Upper lobe of left lung (tissue), 6 donors: ENCODE measurements at regions not wholly inside any gene's neighbourhood (a gene's known extent, or its start where the extent isn't known, plus 50 kb on each side); places are given as distances from the start of the nearest gene placed in this dataset.
A peak's percentile ranks its signal among the peaks of the same experiment; 100 is the strongest.

ENCODE experiments used
- ATAC-seq, 2 donors: fragments of 200-7000 bp; cut with Tn5 transposase; one replicate each; pipeline ENCODE4 v1.9.1; 2022; ENCODE audit warnings: mild to moderate bottlenecking in 2 of 2, moderate library complexity in 2 of 2; ENCODE audit not compliant: low FRiP score in 2 of 2
- DNase-seq, 2 donors: peaks; one replicate each; pipeline ENCODE4 v3.0.0-alpha.2; 2019 to 2020
- H3K27ac ChIP-seq, 4 donors: fragments of 200-600 bp; sonication (generic); one replicate each; pipeline ENCODE4 v1.5.1; 2016 to 2019
- H3K27me3 ChIP-seq, 4 donors: fragments of 200-600 bp; sonication (generic); one replicate each; pipeline ENCODE4 v1.5.1; 2017 to 2019
- H3K36me3 ChIP-seq, 4 donors: fragments of 200-600 bp; sonication (generic); one replicate each; pipeline ENCODE4 v1.5.1; 2016 to 2019
- H3K4me1 ChIP-seq, 4 donors: fragments of 200-600 bp; sonication (generic); one replicate each; pipeline ENCODE4 v1.5.1; 2018 to 2019
- H3K4me3 ChIP-seq, 4 donors: fragments of 200-600 bp; sonication (generic); one replicate each; pipeline ENCODE4 v1.5.1; 2017 to 2019; ENCODE audit warnings: mild to moderate bottlenecking in 2 of 4, moderate library complexity in 1 of 4
- H3K9me3 ChIP-seq, 4 donors: fragments of 200-600 bp; sonication (generic); one replicate each; pipeline ENCODE4 v1.5.1; 2018 to 2019
- CTCF ChIP-seq, 6 experiments: fragments of 450-650 bp in 4 of 6; fragments of 200-600 bp in 2 of 6; sonication (generic) in 2 of 6; IDR thresholded peaks; one replicate each; pipeline ENCODE4 v1.5.1; 2016 to 2019; ENCODE audit warnings: antibody characterized with exemption in 6 of 6
- EP300 ChIP-seq, 4 donors: sonication (generic); formaldehyde crosslinking; IDR thresholded peaks; one replicate each; pipeline ENCODE4 v1.5.1; 2017; ENCODE audit warnings: antibody characterized with exemption in 4 of 4, control low read depth in 2 of 4
- POLR2A ChIP-seq, 4 donors: fragments of 450-650 bp; IDR thresholded peaks; one replicate each; pipeline ENCODE4 v1.5.1; 2016 to 2017; ENCODE audit warnings: antibody characterized with exemption in 4 of 4, mild to moderate bottlenecking in 2 of 4
- POLR2AphosphoS5 ChIP-seq, 2 donors: sonication (generic); formaldehyde crosslinking; IDR thresholded peaks; one replicate each; pipeline ENCODE4 v1.5.1; 2017; ENCODE audit warnings: antibody characterized with exemption in 2 of 2
- WGBS, 2 donors: methylation state at CpG; one replicate each; pipeline ENCODE4 v1.1.5; 2017 to 2018; 5-methylcytosine and 5-hydroxymethylcytosine counted together
- donor health status: DM: no; HTN: no; CAD: no; lungs with moderate emphysema.
- donor health status: DM: no; HTN: yes; CAD: no; lungs with severe emphysema.

GRCh38 chr7:15764010-15764409, 77.5 kb upstream of the MEOX2 start:
- TF ChIP-seq CTCF (IDR thresholded peaks at IDR 0.05) (no peak), POLR2AphosphoS5 (IDR thresholded peaks at IDR 0.05) (no peak), EP300 (IDR thresholded peaks at IDR 0.05) (no peak), POLR2A (IDR thresholded peaks at IDR 0.05) (no peak)
- peak in 1 of 2 donors; percentile 52 for ATAC-seq
- no peak for DNase-seq
- Histone ChIP-seq H3K36me3 (no peaks in the 10 kb centered on the region), H3K4me1 (no peaks in the 10 kb centered on the region), H3K4me3 (no peak overlapping the region), H3K27ac (no peak overlapping the region), H3K9me3 (no peaks in the 10 kb centered on the region), H3K27me3 (no peaks in the 10 kb centered on the region)
- WGBS, 2 donors: 70 to 71% methylated on average over 3 of the region's 3 CpGs

GRCh38 chr7:15757041-15758000, 70.8 kb upstream of the MEOX2 start:
- Histone ChIP-seq H3K27ac (no peak overlapping the region), H3K4me1 (no peaks in the 10 kb centered on the region), H3K27me3 (no peaks in the 10 kb centered on the region), H3K36me3 (no peaks in the 10 kb centered on the region), H3K9me3 (no peaks in the 10 kb centered on the region), H3K4me3 (no peak overlapping the region)
- TF ChIP-seq EP300 (IDR thresholded peaks at IDR 0.05) (no peak), CTCF (IDR thresholded peaks at IDR 0.05) (no peak), POLR2A (IDR thresholded peaks at IDR 0.05) (no peak), POLR2AphosphoS5 (IDR thresholded peaks at IDR 0.05) (no peak)
- ATAC-seq: no peak
- WGBS, 2 donors: 45 to 61% methylated on average over 3 of the region's 3 CpGs
- no peak for DNase-seq

GRCh38 chr7:15755061-15755460, 68.6 kb upstream of the MEOX2 start:
- H3K36me3 ChIP-seq: no peaks in the 10 kb centered on the region
- no peak for ATAC-seq
- no peak overlapping the region for H3K4me3 ChIP-seq
- no peaks in the 10 kb centered on the region for H3K27me3 ChIP-seq
- DNase-seq: no peak
- H3K9me3 ChIP-seq: no peaks in the 10 kb centered on the region
- H3K4me1 ChIP-seq: no peaks in the 10 kb centered on the region
- WGBS, 2 donors: 77 to 78% methylated on average over 2 of the region's 2 CpGs
- H3K27ac ChIP-seq: no peak overlapping the region
- no peak for TF ChIP-seq POLR2A (IDR thresholded peaks at IDR 0.05)
- TF ChIP-seq CTCF (IDR thresholded peaks at IDR 0.05): no peak
- TF ChIP-seq POLR2AphosphoS5 (IDR thresholded peaks at IDR 0.05): no peak
- TF ChIP-seq EP300 (IDR thresholded peaks at IDR 0.05): no peak

GRCh38 chr7:15753887-15754579, 67.5 kb upstream of the MEOX2 start:
- Histone ChIP-seq H3K27ac (no peak overlapping the region), H3K27me3 (no peaks in the 10 kb centered on the region), H3K4me3 (no peak overlapping the region), H3K4me1 (no peaks in the 10 kb centered on the region), H3K9me3 (no peaks in the 10 kb centered on the region), H3K36me3 (no peaks in the 10 kb centered on the region)
- TF ChIP-seq EP300 (IDR thresholded peaks at IDR 0.05) (no peak), CTCF (IDR thresholded peaks at IDR 0.05) (no peak), POLR2A (IDR thresholded peaks at IDR 0.05) (no peak), POLR2AphosphoS5 (IDR thresholded peaks at IDR 0.05) (no peak)
- no peak for ATAC-seq
- no peak for DNase-seq
- WGBS, 2 donors: 46 to 95% methylated on average over 1 of the region's 1 CpG
